ENCODE measurements at regions not wholly inside any gene's neighbourhood (a gene's known extent, or its start where the extent isn't known, plus 50 kb on each side); places are given as distances from the start of the nearest gene placed in this dataset.

GRCh38 chr5:133853646-133854365 lies 114.6 kb downstream of the C5orf15 start:
- no peak for DNase-seq

GRCh38 chr5:133851521-133851920 lies 116.9 kb downstream of the C5orf15 start:
- DNase-seq: no peak

GRCh38 chr5:133850811-133851210 lies 117.6 kb downstream of the C5orf15 start:
- no peak for DNase-seq

GRCh38 chr5:133849116-133849515 lies 119.3 kb downstream of the C5orf15 start:
- no peak for DNase-seq

- DNase-seq: no peak
Measured at GRCh38 chr5:133848341-133848811, 120.0 kb downstream of the C5orf15 start.

- no peak for DNase-seq
Measured at GRCh38 chr5:133847886-133848285, 120.5 kb downstream of the C5orf15 start.

GRCh38 chr5:133847301-133847700 lies 121.1 kb downstream of the C5orf15 start:
- DNase-seq: no peak

GRCh38 chr5:133846478-133847226 lies 121.8 kb downstream of the C5orf15 start:
- DNase-seq: no peak

GRCh38 chr5:133845271-133845670 lies 123.2 kb downstream of the C5orf15 start:
- DNase-seq: no peak

GRCh38 chr5:133844836-133845235 lies 123.6 kb downstream of the C5orf15 start:
- DNase-seq: no peak

- DNase-seq: no peak
Measured at GRCh38 chr5:133843911-133844310, 124.5 kb downstream of the C5orf15 start.

- DNase-seq: no peak
Measured at GRCh38 chr5:133842846-133843611, 125.4 kb downstream of the C5orf15 start.

GRCh38 chr5:133841831-133842750 lies 126.3 kb downstream of the C5orf15 start:
- no peak for DNase-seq

- DNase-seq: no peak
Measured at GRCh38 chr5:133840168-133840567, 128.3 kb downstream of the C5orf15 start.

GRCh38 chr5:133839721-133840120 lies 128.7 kb downstream of the C5orf15 start:
- no peak for DNase-seq

GRCh38 chr5:133839090-133839489 lies 129.3 kb downstream of the C5orf15 start:
- no peak for DNase-seq

GRCh38 chr5:133838286-133838685 lies 130.1 kb downstream of the C5orf15 start:
- no peak for DNase-seq

GRCh38 chr5:133831491-133832224 lies 136.8 kb downstream of the C5orf15 start:
- DNase-seq: no peak

- no peak for DNase-seq
Measured at GRCh38 chr5:133830911-133831310, 137.5 kb downstream of the C5orf15 start.

GRCh38 chr5:133830281-133830680 lies 138.1 kb downstream of the C5orf15 start:
- DNase-seq: no peak

- no peak for DNase-seq
Measured at GRCh38 chr5:133829786-133830185, 138.6 kb downstream of the C5orf15 start.

GRCh38 chr5:133828722-133829121 lies 139.7 kb downstream of the C5orf15 start:
- DNase-seq: no peak

Measured in CD4-positive, alpha-beta T cell treated with Interleukin-4 for 4 hours (primary cell).